BJ (cell line): ENCODE measurements at regions not wholly inside any gene's neighbourhood (a gene's known extent, or its start where the extent isn't known, plus 50 kb on each side); places are given as distances from the start of the nearest gene placed in this dataset.

Source experiments
- CTCF ChIA-PET: fragments of 350-600 bp; formaldehyde crosslinking; extraction: SDS; loops from one replicate; lab custom pipeline; 2021; ENCODE audit warnings: antibody characterized with exemption, inconsistent platforms; lab: Yijun Ruan, JAX
- POLR2A ChIA-PET: fragments of 300-600 bp; sonication (Branson Sonifier 250); formaldehyde crosslinking; extraction: SDS; loops from one replicate; lab custom pipeline; 2021; ENCODE audit warnings: antibody characterized with exemption; lab: Charles Lee
- DNase-seq: peaks from one replicate; pipeline ENCODE4 v3.0.0-alpha.2; 2011; ENCODE audit warnings: low read depth
- H3K27me3 ChIP-seq: 2 replicates; pipeline ENCODE4 v1.6.0; 2011; ENCODE audit warnings: low read length; ENCODE audit not compliant: control insufficient read depth, insufficient read depth
- H3K36me3 ChIP-seq: 2 replicates; pipeline ENCODE4 v1.5.1; 2011; ENCODE audit warnings: low read length; ENCODE audit not compliant: control insufficient read depth, insufficient read depth
- H3K4me3 ChIP-seq: 2 replicates; pipeline ENCODE4 v1.5.1; 2011; ENCODE audit warnings: low read depth, mild to moderate bottlenecking, control low read depth, low read length
- CTCF ChIP-seq: IDR thresholded peaks from 2 replicates; pipeline ENCODE4 v1.5.1; 2011; ENCODE audit warnings: low read depth, mild to moderate bottlenecking, control low read depth, inconsistent platforms, low read length, moderate library complexity; ENCODE audit not compliant: insufficient read depth

GRCh38 chr9:74120470-74120869, 376.7 kb upstream of the RORB start:
- H3K36me3 ChIP-seq: no peaks in the 10 kb centered on the region
- no peak for TF ChIP-seq CTCF
- ChIA-PET CTCF (no interaction called here), POLR2A (no interaction called here)
- no peaks in the 10 kb centered on the region for H3K27me3 ChIP-seq
- H3K4me3 ChIP-seq: no peak overlapping the region
- DNase-seq: no peak

GRCh38 chr9:74122216-74122615, 374.9 kb upstream of the RORB start:
- H3K4me3 ChIP-seq: no peak overlapping the region
- no peak for TF ChIP-seq CTCF
- ChIA-PET POLR2A (no interaction called here), CTCF (no interaction called here)
- no peaks in the 10 kb centered on the region for H3K36me3 ChIP-seq
- no peaks in the 10 kb centered on the region for H3K27me3 ChIP-seq
- no peak for DNase-seq

- no peak for TF ChIP-seq CTCF
- no peaks in the 10 kb centered on the region for H3K36me3 ChIP-seq
- DNase-seq: no peak
- ChIA-PET CTCF (interaction anchor here (0.5 kb wide), 1 partner anchor 516 kb away, joined by 3 read pairs; no protein-coding TSS in a partner anchor), POLR2A (no interaction called here)
- no peaks in the 10 kb centered on the region for H3K27me3 ChIP-seq
- H3K4me3 ChIP-seq: no peak overlapping the region
Observed at GRCh38 chr9:74122661-74123060, 374.5 kb upstream of the RORB start.

GRCh38 chr9:74125941-74126340, 371.2 kb upstream of the RORB start:
- Histone ChIP-seq H3K27me3 (no peaks in the 10 kb centered on the region), H3K4me3 (no peak overlapping the region), H3K36me3 (no peaks in the 10 kb centered on the region)
- ChIA-PET CTCF (no interaction called here), POLR2A (no interaction called here)
- TF ChIP-seq CTCF: no peak
- no peak for DNase-seq

GRCh38 chr9:74132986-74133385, 364.1 kb upstream of the RORB start:
- TF ChIP-seq CTCF: no peak
- POLR2A ChIA-PET: no interaction called here
- H3K36me3 ChIP-seq: no peaks in the 10 kb centered on the region
- CTCF ChIA-PET: no interaction called here
- no peaks in the 10 kb centered on the region for H3K27me3 ChIP-seq
- no peak for DNase-seq
- H3K4me3 ChIP-seq: no peak overlapping the region
